ENCODE measurements at regions not wholly inside any gene's neighbourhood (a gene's known extent, or its start where the extent isn't known, plus 50 kb on each side); places are given as distances from the start of the nearest gene placed in this dataset.
A peak's percentile ranks its signal among the peaks of the same experiment; 100 is the strongest.

- no peak overlapping the region for H3K4me2 ChIP-seq (replicated peaks; ENCODE audit: extremely low read depth, low read length, poor library complexity, severe bottlenecking)
Observed at GRCh38 chr5:36450229-36451014, 148.7 kb upstream of the RANBP3L start.

GRCh38 chr5:36452424-36453006 lies 150.8 kb upstream of the RANBP3L start:
- no CpG with 5 or more reads among the region's 4 CpGs for WGBS (ENCODE audit: insufficient coverage)
- no peak overlapping the region for H3K4me2 ChIP-seq (replicated peaks; ENCODE audit: extremely low read depth, low read length, poor library complexity, severe bottlenecking)
- Mint-ChIP-seq H3K27me3 (ENCODE audit: low read depth in 3 of 3) (peaks cover 0 to 1% (median 0%) of the 10 kb centered on the region in 3 donors), H3K9me3 (peaks cover 0 to 1% (median 0%) of the 10 kb centered on the region in 7 donors), H3K27ac (peak overlapping the region in 1 of 7 donors; percentile 8), H3K36me3 (no peaks in the 10 kb centered on the region), H3K4me3 (no peak overlapping the region), H3K4me1 (no peaks in the 10 kb centered on the region)
- no peaks in the 10 kb centered on the region for H3K9me3 ChIP-seq (replicated peaks in 1 of 2; ENCODE audit: control insufficient read depth in 1 of 2, insufficient read depth in 1 of 2, low read length in 2 of 2)
- no peak overlapping the region for H3K9ac ChIP-seq (ENCODE audit: insufficient read depth, low read length, poor library complexity, severe bottlenecking)
- TF ChIP-seq, protein P1, sequence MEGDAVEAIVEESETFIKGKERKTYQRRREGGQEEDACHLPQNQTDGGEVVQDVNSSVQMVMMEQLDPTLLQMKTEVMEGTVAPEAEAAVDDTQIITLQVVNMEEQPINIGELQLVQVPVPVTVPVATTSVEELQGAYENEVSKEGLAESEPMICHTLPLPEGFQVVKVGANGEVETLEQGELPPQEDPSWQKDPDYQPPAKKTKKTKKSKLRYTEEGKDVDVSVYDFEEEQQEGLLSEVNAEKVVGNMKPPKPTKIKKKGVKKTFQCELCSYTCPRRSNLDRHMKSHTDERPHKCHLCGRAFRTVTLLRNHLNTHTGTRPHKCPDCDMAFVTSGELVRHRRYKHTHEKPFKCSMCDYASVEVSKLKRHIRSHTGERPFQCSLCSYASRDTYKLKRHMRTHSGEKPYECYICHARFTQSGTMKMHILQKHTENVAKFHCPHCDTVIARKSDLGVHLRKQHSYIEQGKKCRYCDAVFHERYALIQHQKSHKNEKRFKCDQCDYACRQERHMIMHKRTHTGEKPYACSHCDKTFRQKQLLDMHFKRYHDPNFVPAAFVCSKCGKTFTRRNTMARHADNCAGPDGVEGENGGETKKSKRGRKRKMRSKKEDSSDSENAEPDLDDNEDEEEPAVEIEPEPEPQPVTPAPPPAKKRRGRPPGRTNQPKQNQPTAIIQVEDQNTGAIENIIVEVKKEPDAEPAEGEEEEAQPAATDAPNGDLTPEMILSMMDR (IDR thresholded peaks at IDR 0.05): no peak
- intact Hi-C loops (cut with micrococcal nuclease): no loop called here
- H3K4me3 ChIP-seq (replicated peaks in 1 of 3; ENCODE audit: low read depth in 2 of 3, low read length in 3 of 3): no peak overlapping the region
- no peaks in the 10 kb centered on the region for H3K36me3 ChIP-seq (replicated peaks in 1 of 2; ENCODE audit: control insufficient read depth in 1 of 2, insufficient read depth in 2 of 2, low read length in 2 of 2)
- DNase-seq: no peak
- no peak overlapping the region for H3K27ac ChIP-seq (ENCODE audit: low read depth in 1 of 2, low read length in 2 of 2)
- H3K27me3 ChIP-seq (ENCODE audit: control insufficient read depth in 2 of 2, insufficient read depth in 2 of 2, low read length in 2 of 2): no peaks in the 10 kb centered on the region
- no peaks in the 10 kb centered on the region for H3K4me1 ChIP-seq (ENCODE audit: control insufficient read depth in 1 of 2, insufficient read depth in 2 of 2, low read length in 2 of 2)
- no peak overlapping the region for H2AFZ ChIP-seq (ENCODE audit: insufficient read depth, low read depth, low read length, poor library complexity, severe bottlenecking)
- no peaks in the 10 kb centered on the region for H3K79me2 ChIP-seq (ENCODE audit: insufficient read depth, low read length)
- H4K20me1 ChIP-seq (ENCODE audit: insufficient read depth, low read length): no peaks in the 10 kb centered on the region

More at GRCh38 chr5:36450229-36451014, 148.7 kb upstream of the RANBP3L start:
- no peaks in the 10 kb centered on the region for H3K27me3 ChIP-seq (ENCODE audit: control insufficient read depth in 2 of 2, insufficient read depth in 2 of 2, low read length in 2 of 2)
- Mint-ChIP-seq H3K4me3 (no peak overlapping the region), H3K27me3 (ENCODE audit: low read depth in 3 of 3) (peaks cover 0 to 1% (median 0%) of the 10 kb centered on the region in 3 donors), H3K9me3 (no peaks in the 10 kb centered on the region), H3K27ac (no peak overlapping the region), H3K4me1 (no peaks in the 10 kb centered on the region), H3K36me3 (no peaks in the 10 kb centered on the region)
- H3K36me3 ChIP-seq (replicated peaks in 1 of 2; ENCODE audit: control insufficient read depth in 1 of 2, insufficient read depth in 2 of 2, low read length in 2 of 2): no peaks in the 10 kb centered on the region
- TF ChIP-seq, protein P1 (IDR thresholded peaks at IDR 0.05): no peak
- H4K20me1 ChIP-seq (ENCODE audit: insufficient read depth, low read length): no peaks in the 10 kb centered on the region
- no peak overlapping the region for H2AFZ ChIP-seq (ENCODE audit: insufficient read depth, low read depth, low read length, poor library complexity, severe bottlenecking)
- H3K4me1 ChIP-seq (ENCODE audit: control insufficient read depth in 1 of 2, insufficient read depth in 2 of 2, low read length in 2 of 2): no peaks in the 10 kb centered on the region
- 100% methylated on average over 1 of the region's 3 CpGs for WGBS (ENCODE audit: insufficient coverage)
- no peak overlapping the region for H3K27ac ChIP-seq (ENCODE audit: low read depth in 1 of 2, low read length in 2 of 2)
- no peaks in the 10 kb centered on the region for H3K9me3 ChIP-seq (replicated peaks in 1 of 2; ENCODE audit: control insufficient read depth in 1 of 2, insufficient read depth in 1 of 2, low read length in 2 of 2)
- no peak overlapping the region for H3K9ac ChIP-seq (ENCODE audit: insufficient read depth, low read length, poor library complexity, severe bottlenecking)
- H3K4me3 ChIP-seq (replicated peaks in 1 of 3; ENCODE audit: low read depth in 2 of 3, low read length in 3 of 3): no peak overlapping the region
- no peak for DNase-seq
- no peaks in the 10 kb centered on the region for H3K79me2 ChIP-seq (ENCODE audit: insufficient read depth, low read length)
- intact Hi-C loops (cut with micrococcal nuclease): no loop called here
